ENCODE measurements at regions not wholly inside any gene's neighbourhood (a gene's known extent, or its start where the extent isn't known, plus 50 kb on each side); places are given as distances from the start of the nearest gene placed in this dataset.

- no peaks in the 10 kb centered on the region for H3K9me3 ChIP-seq
- TF ChIP-seq CBX2 (IDR thresholded peaks at IDR 0.05; ENCODE audit: borderline replicate concordance, low read depth) = no peak
- TF ChIP-seq JUNB (IDR thresholded peaks at IDR 0.05) = no peak
- TF ChIP-seq RNF2 (IDR thresholded peaks at IDR 0.05; ENCODE audit: borderline replicate concordance, low read depth) = no peak
- TF ChIP-seq FOSB (CRISPR knock-in tag; IDR thresholded peaks at IDR 0.05) = no peak
- no peak for TF ChIP-seq TP53 (CRISPR knock-in tag; IDR thresholded peaks at IDR 0.05)
- TF ChIP-seq HDAC2 (IDR thresholded peaks at IDR 0.05) = no peak
- no peak for TF ChIP-seq CEBPB (IDR thresholded peaks at IDR 0.05)
- TF ChIP-seq, protein P1, sequence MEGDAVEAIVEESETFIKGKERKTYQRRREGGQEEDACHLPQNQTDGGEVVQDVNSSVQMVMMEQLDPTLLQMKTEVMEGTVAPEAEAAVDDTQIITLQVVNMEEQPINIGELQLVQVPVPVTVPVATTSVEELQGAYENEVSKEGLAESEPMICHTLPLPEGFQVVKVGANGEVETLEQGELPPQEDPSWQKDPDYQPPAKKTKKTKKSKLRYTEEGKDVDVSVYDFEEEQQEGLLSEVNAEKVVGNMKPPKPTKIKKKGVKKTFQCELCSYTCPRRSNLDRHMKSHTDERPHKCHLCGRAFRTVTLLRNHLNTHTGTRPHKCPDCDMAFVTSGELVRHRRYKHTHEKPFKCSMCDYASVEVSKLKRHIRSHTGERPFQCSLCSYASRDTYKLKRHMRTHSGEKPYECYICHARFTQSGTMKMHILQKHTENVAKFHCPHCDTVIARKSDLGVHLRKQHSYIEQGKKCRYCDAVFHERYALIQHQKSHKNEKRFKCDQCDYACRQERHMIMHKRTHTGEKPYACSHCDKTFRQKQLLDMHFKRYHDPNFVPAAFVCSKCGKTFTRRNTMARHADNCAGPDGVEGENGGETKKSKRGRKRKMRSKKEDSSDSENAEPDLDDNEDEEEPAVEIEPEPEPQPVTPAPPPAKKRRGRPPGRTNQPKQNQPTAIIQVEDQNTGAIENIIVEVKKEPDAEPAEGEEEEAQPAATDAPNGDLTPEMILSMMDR (IDR thresholded peaks at IDR 0.05) = no peak
- TF ChIP-seq ELK1 (IDR thresholded peaks at IDR 0.05; ENCODE audit: low read depth, low read length) = no peak
- TF ChIP-seq FOXS1 (CRISPR knock-in tag; IDR thresholded peaks at IDR 0.05) = no peak
- TF ChIP-seq MAFK (IDR thresholded peaks at IDR 0.05; ENCODE audit: partially characterized antibody) = no peak
- TF ChIP-seq BCL3 (IDR thresholded peaks at IDR 0.05) = no peak
- no peak for TF ChIP-seq REST (IDR thresholded peaks at IDR 0.05)
- FAIRE-seq = no peak
- H3K4me2 ChIP-seq = no peak overlapping the region
- ChIA-PET CTCF (no interaction called here), POLR2A (no interaction called here)
- no peak for ATAC-seq
- no peaks in the 10 kb centered on the region for H3K4me1 ChIP-seq
- 86% methylated on average over 3 of the region's 3 CpGs for WGBS (ENCODE audit: missing lambda C conversion rate)
- H3K27ac ChIP-seq = no peak overlapping the region
- no peak overlapping the region for H3K4me3 ChIP-seq
- DNase-seq (ENCODE audit: low read depth in 1 of 2, low spot score in 1 of 2) = no peak
These were observed 331.0 kb upstream of the RARB start for GRCh38 chr3:25097023-25097422.

DNA sequence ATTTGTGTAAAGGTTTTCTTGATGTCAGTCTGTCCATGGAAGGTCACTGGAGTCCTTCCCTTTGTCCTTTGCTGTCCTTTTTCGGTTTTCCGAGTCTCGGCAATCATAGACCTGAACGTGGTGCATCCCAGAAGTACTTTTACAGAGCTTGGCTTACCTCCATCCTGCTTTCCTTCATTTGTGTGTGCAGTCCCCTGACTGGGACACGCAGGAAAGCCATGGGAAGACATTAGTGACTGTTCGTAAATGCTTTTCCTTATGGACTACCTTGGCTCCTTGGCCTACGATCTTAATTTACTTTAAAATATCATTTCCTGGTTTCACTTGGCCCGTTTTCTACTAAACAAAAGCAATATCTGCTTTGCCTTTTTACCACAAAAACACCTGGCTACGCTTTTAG lies 328.4 kb upstream of the RARB start:
- FAIRE-seq = no peak
- H3K9me3 ChIP-seq = no peaks in the 10 kb centered on the region
- POLR2A ChIA-PET = no interaction called here
- no peak for ATAC-seq
- H3K4me2 ChIP-seq = no peak overlapping the region
- CTCF ChIA-PET = no interaction called here
- no peak for DNase-seq (ENCODE audit: low read depth in 1 of 2, low spot score in 1 of 2)
- TF ChIP-seq ZSCAN20 (CRISPR knock-in tag; IDR thresholded peaks at IDR 0.05) = no peak
- no peak for TF ChIP-seq POLR2A (IDR thresholded peaks at IDR 0.05; ENCODE audit: low read length)
- TF ChIP-seq ZC3H11A (IDR thresholded peaks at IDR 0.05) = no peak
- no peak for TF ChIP-seq PBX3 (IDR thresholded peaks at IDR 0.05)
- TF ChIP-seq NPAS2 (CRISPR knock-in tag; IDR thresholded peaks at IDR 0.05; ENCODE audit: borderline replicate concordance) = no peak
- TF ChIP-seq CHD4 (IDR thresholded peaks at IDR 0.05; ENCODE audit: borderline replicate concordance) = no peak
- no peak for TF ChIP-seq PHF8 (IDR thresholded peaks at IDR 0.05; ENCODE audit: borderline replicate concordance, low read depth)
- no peak for TF ChIP-seq ESRRA (IDR thresholded peaks at IDR 0.05; ENCODE audit: borderline replicate concordance, low read length)
- no peak for TF ChIP-seq HEYL (CRISPR knock-in tag; IDR thresholded peaks at IDR 0.05)
- no peak for TF ChIP-seq KDM5A (IDR thresholded peaks at IDR 0.05)
- no peak for TF ChIP-seq ZNF302 (CRISPR knock-in tag; IDR thresholded peaks at IDR 0.05)
- no peak for TF ChIP-seq ZFP36 (IDR thresholded peaks at IDR 0.05; ENCODE audit: borderline replicate concordance, partially characterized antibody)
- TF ChIP-seq CBX2 (IDR thresholded peaks at IDR 0.05; ENCODE audit: borderline replicate concordance, low read depth) = no peak
- TF ChIP-seq HOXB13 (CRISPR knock-in tag; IDR thresholded peaks at IDR 0.05; ENCODE audit: low read depth) = no peak
- no peak for TF ChIP-seq KDM1A (IDR thresholded peaks at IDR 0.05; ENCODE audit: low read depth)
- TF ChIP-seq, protein P2, sequence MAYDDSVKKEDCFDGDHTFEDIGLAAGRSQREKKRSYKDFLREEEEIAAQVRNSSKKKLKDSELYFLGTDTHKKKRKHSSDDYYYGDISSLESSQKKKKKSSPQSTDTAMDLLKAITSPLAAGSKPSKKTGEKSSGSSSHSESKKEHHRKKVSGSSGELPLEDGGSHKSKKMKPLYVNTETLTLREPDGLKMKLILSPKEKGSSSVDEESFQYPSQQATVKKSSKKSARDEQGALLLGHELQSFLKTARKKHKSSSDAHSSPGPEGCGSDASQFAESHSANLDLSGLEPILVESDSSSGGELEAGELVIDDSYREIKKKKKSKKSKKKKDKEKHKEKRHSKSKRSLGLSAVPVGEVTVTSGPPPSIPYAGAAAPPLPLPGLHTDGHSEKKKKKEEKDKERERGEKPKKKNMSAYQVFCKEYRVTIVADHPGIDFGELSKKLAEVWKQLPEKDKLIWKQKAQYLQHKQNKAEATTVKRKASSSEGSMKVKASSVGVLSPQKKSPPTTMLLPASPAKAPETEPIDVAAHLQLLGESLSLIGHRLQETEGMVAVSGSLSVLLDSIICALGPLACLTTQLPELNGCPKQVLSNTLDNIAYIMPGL (CRISPR knock-in tag; IDR thresholded peaks at IDR 0.05; ENCODE audit: borderline replicate concordance) = no peak
- 54% methylated on average over 9 of the region's 9 CpGs for WGBS (ENCODE audit: missing lambda C conversion rate)
- H3K4me1 ChIP-seq = no peaks in the 10 kb centered on the region
- H3K27ac ChIP-seq = no peak overlapping the region
- no peak overlapping the region for H3K4me3 ChIP-seq
